HTR-8/SVneo (cell line): ENCODE measurements at regions not wholly inside any gene's neighbourhood (a gene's known extent, or its start where the extent isn't known, plus 50 kb on each side); places are given as distances from the start of the nearest gene placed in this dataset.
A peak's percentile ranks its signal among the peaks of the same experiment; 100 is the strongest.

Experiments used
- DNase-seq: peaks from one replicate; pipeline ENCODE4 v3.0.0; 2011; ENCODE audit warnings: low spot score, mixed read lengths; ENCODE audit not compliant: insufficient read length
- FAIRE-seq: peaks from 2 replicates; lab custom pipeline; 2011; peaks lifted over from hg19 to GRCh38; lab: Jason Lieb, UNC

DNA sequence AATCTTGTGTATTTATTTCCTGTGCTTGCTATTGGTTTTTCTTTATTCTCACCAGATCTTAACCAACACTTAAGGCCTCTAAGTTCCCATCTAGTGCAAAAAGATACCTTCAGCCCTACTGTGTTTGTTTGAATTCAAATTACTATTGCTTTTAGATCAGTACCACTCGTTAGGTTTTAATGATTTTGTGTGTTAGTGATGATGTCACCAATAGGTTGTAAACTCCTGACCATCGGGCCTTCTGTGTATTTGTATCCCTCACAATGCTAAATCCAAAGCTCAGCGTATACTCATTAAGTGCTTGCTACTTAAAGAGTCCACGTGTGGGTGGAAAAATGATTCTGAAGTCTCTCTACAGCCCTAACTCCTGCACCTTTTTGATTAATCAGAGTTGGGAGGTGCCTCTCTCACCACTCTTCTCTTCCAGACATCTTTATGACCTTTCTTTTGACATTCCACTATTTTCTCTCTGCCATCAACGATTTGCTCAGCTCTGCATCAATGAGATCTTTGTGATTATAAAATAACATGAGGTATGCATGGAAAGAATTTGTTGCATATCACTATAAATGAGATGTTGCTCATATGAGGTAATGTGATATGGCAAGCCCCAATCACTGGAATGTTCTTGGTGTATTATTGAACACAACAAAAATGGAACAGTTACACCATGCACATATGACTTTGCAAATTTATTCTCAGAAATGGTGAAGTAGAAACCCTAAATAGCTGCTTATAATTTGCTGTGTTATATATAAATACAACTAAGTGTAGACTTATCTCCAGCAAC is 55.1 kb upstream of the LAMA2 start:
- no peak for FAIRE-seq
- no peak for DNase-seq

DNA sequence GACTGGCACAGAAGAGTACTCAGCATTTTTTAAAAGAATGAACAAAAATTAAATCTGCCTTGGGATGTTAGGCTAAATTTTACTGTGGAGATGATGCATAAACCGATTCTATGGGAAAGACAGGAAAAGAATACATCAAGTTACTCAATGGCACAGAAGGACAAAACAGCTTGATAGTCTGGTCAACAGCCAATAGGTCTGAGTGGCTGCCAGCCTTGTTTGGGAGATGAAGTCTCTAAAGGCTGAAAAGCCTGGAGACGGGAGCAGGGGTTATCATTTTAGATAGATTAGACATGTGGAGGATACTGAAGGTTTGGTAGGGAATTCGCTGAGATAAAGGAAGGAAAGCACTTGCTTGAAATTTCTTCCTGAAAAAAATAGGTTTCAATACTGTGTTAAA is 56.3 kb upstream of the LAMA2 start:
- FAIRE-seq (no peak), DNase-seq (no peak)

- DNase-seq (no peak), FAIRE-seq (no peak)
These were observed 60.7 kb upstream of the LAMA2 start for GRCh38 chr6:128822271-128822670.

- FAIRE-seq = no peak
These were observed 61.8 kb upstream of the LAMA2 start for GRCh38 chr6:128821116-128821515.

GRCh38 chr6:128808856-128809255 is 74.1 kb upstream of the LAMA2 start:
- no peak for FAIRE-seq
- no peak for DNase-seq

More at GRCh38 chr6:128821116-128821515, 61.8 kb upstream of the LAMA2 start:
- DNase-seq = no peak

DNA sequence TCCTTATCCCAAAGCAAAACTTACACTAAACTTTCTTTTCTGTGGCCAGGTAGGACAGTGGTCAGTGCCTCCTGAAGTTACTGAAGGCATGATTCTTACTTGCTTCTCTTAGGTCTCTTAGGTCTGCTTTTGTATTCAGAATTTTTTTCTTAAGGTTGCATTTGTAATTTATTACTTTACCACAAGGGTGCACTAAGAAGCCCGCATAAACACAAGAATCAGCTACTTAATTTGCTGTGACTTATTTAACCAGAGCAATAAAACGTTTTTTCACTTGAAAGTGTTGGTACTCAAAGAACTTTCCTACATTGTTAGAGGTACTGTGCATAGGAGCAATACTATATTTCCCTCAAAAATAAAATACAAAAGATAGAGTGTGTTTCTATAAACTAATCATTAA is 75.4 kb upstream of the LAMA2 start:
- FAIRE-seq (no peak), DNase-seq (peak; percentile 2)

DNA sequence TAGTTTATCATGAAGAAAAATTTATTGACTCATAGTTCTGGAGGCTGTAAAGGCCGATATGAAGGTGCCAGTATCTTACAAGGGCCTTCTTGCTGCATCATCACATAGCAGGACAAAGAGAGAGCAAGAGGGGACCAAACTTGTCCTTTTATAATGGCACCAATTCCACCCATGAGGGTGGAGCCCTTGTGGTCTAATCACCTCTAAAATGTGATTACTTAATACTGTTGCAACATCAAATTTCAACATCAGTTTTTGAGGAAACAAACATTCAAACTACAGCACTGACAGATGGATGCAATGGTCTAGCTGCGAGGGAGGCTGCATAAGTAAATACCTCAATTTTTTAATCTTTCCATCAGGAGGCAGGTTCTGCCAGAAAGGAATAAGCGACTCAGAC is 76.7 kb upstream of the LAMA2 start:
- FAIRE-seq = no peak
- no peak for DNase-seq

- DNase-seq = no peak
- no peak for FAIRE-seq
These were observed 79.0 kb upstream of the LAMA2 start for GRCh38 chr6:128803911-128804310.

GRCh38 chr6:128801621-128802020 is 81.3 kb upstream of the LAMA2 start:
- DNase-seq = no peak
- no peak for FAIRE-seq

- no peak for DNase-seq
- no peak for FAIRE-seq
These were observed 98.7 kb upstream of the LAMA2 start for GRCh38 chr6:128784266-128784665.

DNA sequence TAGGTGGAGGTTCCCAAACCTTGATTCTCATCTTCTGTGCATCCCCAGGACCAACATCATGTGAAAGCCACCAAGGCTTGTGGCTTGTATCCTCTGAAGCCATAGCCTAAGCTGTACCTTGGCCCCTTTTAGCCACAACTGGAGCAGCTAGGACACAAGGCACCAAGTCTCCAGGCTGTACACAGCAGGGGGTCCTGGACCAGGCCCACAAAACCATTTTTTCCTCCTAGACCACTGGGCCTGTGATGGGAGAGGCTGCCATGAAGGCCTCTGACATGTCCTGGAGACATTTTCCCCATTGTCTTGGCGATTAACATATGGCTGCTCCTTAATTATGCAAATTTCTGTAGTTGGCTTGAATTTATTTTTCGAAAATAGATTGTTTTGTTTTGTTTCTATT is 114.8 kb upstream of the LAMA2 start:
- no peak for FAIRE-seq
- no peak for DNase-seq

GRCh38 chr6:128767705-128768104 is 115.2 kb upstream of the LAMA2 start:
- FAIRE-seq = no peak
- no peak for DNase-seq

DNA sequence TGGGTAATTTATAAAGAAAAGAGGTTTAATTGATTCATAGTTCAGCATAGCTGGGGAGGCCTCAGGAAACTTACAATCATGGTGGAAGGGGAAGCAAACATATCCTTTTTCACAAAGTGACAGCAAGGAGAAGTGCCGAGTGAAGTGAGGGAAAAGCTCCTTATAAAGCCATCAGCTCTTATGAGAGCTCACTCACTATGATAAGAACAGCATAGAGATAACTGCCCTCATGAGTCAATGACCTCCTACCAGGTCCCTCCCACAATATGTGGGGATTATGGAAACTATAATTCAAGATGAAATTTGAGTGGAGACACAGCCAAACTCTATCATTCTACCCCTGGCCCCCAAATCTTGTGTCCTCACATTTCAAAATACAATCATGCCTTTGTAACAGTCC is 115.8 kb upstream of the LAMA2 start:
- no peak for FAIRE-seq

GRCh38 chr6:128763599-128764300 is 119.2 kb upstream of the LAMA2 start:
- DNase-seq (no peak), FAIRE-seq (no peak)

More for the DNA sequence above, 115.8 kb upstream of the LAMA2 start:
- DNase-seq = no peak

GRCh38 chr6:128759901-128760300 is 123.0 kb upstream of the LAMA2 start:
- no peak for FAIRE-seq
- no peak for DNase-seq

DNA sequence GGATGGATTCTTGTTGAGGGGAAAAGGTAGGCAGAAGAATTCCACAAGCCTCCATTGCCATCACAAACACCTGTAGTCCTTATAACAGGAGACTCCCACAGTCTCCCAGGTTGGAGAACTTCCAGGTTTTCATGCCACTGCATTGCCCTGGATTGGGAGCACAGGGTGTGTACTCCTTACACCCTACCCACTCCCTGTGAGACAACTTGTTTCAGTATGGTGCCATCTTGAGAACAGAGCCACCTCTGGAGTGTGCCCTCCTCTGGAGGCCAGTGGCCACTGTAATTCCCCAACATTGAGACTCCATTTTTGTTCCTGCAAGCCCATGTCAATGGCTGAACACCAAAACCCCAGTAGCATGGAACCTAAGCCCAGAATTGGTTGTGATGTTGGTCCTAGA is 123.5 kb upstream of the LAMA2 start:
- DNase-seq = no peak
- FAIRE-seq = no peak

DNA sequence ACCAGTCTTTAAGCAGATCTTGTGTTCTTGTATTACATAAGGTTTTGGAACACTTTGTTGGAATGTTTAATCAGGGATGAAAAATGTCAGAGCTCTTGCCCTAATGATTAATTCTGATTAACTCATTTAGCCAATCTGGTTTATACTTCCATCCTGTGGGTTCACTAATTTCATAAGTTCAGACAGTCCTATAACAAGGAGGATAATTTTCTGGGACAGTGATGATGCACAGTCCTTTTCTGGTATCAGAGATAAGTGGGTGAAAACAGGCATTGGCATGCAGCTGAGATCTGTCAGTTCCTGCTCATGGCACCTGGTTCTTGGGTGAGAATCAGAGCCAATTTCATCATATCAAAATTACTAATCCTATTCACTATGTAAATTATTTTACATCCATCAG is 125.0 kb upstream of the LAMA2 start:
- DNase-seq (no peak), FAIRE-seq (no peak)

DNA sequence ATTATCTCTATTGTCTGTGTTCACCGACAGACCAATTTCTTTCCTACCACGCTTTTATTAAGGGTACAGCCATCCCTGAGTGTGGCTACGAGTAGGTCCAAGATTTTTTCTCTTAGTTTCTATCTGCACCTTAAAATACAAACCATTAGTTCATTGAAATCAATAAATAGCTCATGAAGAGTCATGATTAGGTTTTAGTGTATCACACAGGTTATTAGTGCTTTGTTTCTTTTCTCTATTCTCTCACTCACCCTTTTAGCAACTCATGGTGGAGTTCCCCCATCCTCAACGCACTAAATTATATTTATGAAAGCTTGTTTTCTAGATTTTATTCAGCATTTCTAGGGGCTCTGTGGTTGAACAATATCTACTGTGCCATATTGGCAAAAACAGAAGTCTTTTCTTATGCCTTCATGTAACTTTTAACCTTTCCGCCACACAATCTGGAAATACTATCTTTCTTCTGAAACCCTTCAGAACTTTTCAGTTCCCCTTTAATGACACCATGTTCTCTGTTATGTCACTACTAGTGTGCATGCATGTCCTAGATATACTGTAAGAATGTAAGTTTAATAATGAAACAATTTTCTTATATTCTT is 128.2 kb upstream of the LAMA2 start:
- DNase-seq (no peak), FAIRE-seq (no peak)

DNA sequence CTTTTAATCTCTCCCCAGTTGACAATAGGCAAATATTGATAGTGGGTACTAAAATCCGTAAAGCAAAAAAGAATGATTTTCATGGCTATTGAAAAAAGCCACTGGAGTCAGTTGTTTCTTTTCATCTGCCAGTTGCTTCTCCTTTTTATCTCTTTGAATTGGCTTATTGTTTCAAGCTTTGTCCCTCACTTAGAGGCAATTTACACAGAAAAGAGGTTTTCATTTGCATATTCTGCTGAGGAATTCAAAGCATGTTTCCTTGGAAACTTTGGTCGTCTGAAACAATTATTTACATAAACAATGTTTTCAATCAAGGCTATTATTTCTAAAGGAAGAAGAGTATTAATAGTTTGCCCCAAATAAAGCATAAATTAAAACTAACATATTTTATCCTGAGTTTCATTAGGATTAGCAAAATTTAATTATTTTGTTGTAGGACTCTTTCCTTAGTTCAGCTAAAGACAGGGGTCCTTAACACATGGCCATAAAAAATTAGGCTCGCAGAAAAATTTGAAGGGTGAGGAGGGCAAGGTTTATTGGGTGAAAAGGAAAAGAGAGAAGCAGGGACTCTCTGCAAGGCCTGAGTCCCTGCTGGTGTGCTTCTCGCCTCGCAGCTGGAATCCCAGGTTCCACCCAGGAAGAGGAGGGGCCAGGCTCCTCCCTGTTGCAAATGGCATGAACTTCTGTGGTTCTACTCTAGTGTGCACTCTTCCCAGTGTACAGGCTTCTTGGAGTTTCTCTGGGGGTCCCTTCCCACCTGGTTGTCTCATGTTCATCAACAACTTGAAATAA is 138.8 kb upstream of the LAMA2 start:
- DNase-seq (no peak), FAIRE-seq (no peak)

GRCh38 chr6:128742900-128743299 is 140.0 kb upstream of the LAMA2 start:
- no peak for FAIRE-seq

GRCh38 chr6:128740951-128741350 is 142.0 kb upstream of the LAMA2 start:
- DNase-seq (no peak), FAIRE-seq (no peak)

More at GRCh38 chr6:128742900-128743299, 140.0 kb upstream of the LAMA2 start:
- no peak for DNase-seq
